H1 (cell line): ENCODE measurements at regions not wholly inside any gene's neighbourhood (a gene's known extent, or its start where the extent isn't known, plus 50 kb on each side); places are given as distances from the start of the nearest gene placed in this dataset.

Experiments
- CTCF ChIA-PET: fragments of 300-600 bp; sonication (Branson Sonifier 250); formaldehyde crosslinking; loops from one replicate; lab custom pipeline; 2021; ENCODE audit not compliant: partially characterized antibody; lab: Charles Lee
- POLR2A ChIA-PET: fragments of 300-600 bp; sonication (Branson Sonifier 250); formaldehyde crosslinking; loops from one replicate; lab custom pipeline; 2021; ENCODE audit warnings: inconsistent platforms; ENCODE audit not compliant: partially characterized antibody; lab: Charles Lee
- DNase-seq, 2 experiments: peaks; one replicate each; pipeline versions ENCODE4 v3.0.0 to v3.0.0-alpha.2; 2010 to 2022; ENCODE audit warnings: low spot score in 2 of 2, low read depth in 1 of 2, mixed read lengths in 1 of 2
- FAIRE-seq: peaks from 2 replicates; lab custom pipeline; 2011; peaks lifted over from hg19 to GRCh38; lab: Jason Lieb, UNC
- H2AFZ ChIP-seq: 2 replicates; pipeline ENCODE4 v1.8.1; 2012; ENCODE audit warnings: low read length, inconsistent platforms
- H2AK5ac ChIP-seq: 2 replicates; pipeline ENCODE4 v1.6.1; 2013; ENCODE audit warnings: low read depth, low read length
- H2BK120ac ChIP-seq: replicated peaks from 2 replicates; pipeline ENCODE3; 2013; ENCODE audit warnings: low read depth, low read length, inconsistent platforms
- H2BK12ac ChIP-seq: 2 replicates; pipeline ENCODE4 v1.6.1; 2013; ENCODE audit warnings: low read depth, low read length
- H2BK15ac ChIP-seq: 2 replicates; pipeline ENCODE4 v1.6.1; 2013; ENCODE audit warnings: low read length
- H2BK20ac ChIP-seq: 2 replicates; pipeline ENCODE4 v1.6.1; 2013; ENCODE audit warnings: low read length
- H2BK5ac ChIP-seq: 2 replicates; pipeline ENCODE4 v1.6.1; 2013; ENCODE audit warnings: low read depth, low read length
- H3K14ac ChIP-seq: 2 replicates; pipeline ENCODE4 v1.6.1; 2013; ENCODE audit warnings: inconsistent platforms; ENCODE audit not compliant: insufficient read length
- H3K18ac ChIP-seq: 2 replicates; pipeline ENCODE4 v1.6.1; 2013; ENCODE audit warnings: low read length; ENCODE audit errors: extremely low read depth
- H3K23ac ChIP-seq: 2 replicates; pipeline ENCODE4 v1.6.1; 2013; ENCODE audit warnings: inconsistent platforms; ENCODE audit not compliant: insufficient read length
- H3K23me2 ChIP-seq: 2 replicates; pipeline ENCODE4 v1.6.1; 2013; ENCODE audit warnings: low read depth, low read length
- H3K27ac ChIP-seq: 2 replicates; pipeline ENCODE4 v1.6.1; 2011; ENCODE audit warnings: low read depth, low read length, inconsistent platforms
- H3K27me3 ChIP-seq, 4 experiments: replicated peaks in 1 of 4; 1 replicate in 1 of 4; 2 replicates in 3 of 4; pipeline versions ENCODE4 v1.6.1 to v1.8.1; 2011 to 2013; ENCODE audit warnings: low read length in 3 of 4, mild to moderate bottlenecking in 3 of 4, inconsistent platforms in 2 of 4, mixed read lengths in 2 of 4, moderate library complexity in 1 of 4; ENCODE audit not compliant: control insufficient read depth in 3 of 4, insufficient read depth in 3 of 4; ENCODE audit errors: extremely low read depth in 1 of 4
- H3K36me3 ChIP-seq, 4 experiments: 2 replicates each; pipeline versions ENCODE4 v1.6.1 to v1.8.1; 2011 to 2013; ENCODE audit warnings: mild to moderate bottlenecking in 4 of 4, low read length in 3 of 4, moderate library complexity in 2 of 4, control low read depth in 1 of 4, inconsistent platforms in 1 of 4; ENCODE audit not compliant: insufficient read depth in 4 of 4, control insufficient read depth in 2 of 4
- H3K4ac ChIP-seq: replicated peaks from 2 replicates; pipeline ENCODE3; 2013; ENCODE audit warnings: low read length, low read depth, mixed read lengths, inconsistent platforms; ENCODE audit not compliant: insufficient read length
- H3K4me1 ChIP-seq, 4 experiments: replicated peaks in 1 of 4; 1 replicate in 1 of 4; 2 replicates in 3 of 4; pipeline versions ENCODE4 v1.6.1 to v1.8.1; 2011 to 2013; ENCODE audit warnings: low read length in 3 of 4, inconsistent platforms in 2 of 4, mixed read lengths in 1 of 4; ENCODE audit not compliant: insufficient read depth in 4 of 4, control insufficient read depth in 3 of 4
- H3K4me2 ChIP-seq, 2 experiments: 2 replicates each; pipeline versions ENCODE4 v1.6.1 to v1.8.1; 2011 to 2013; ENCODE audit warnings: low read depth in 2 of 2, low read length in 2 of 2, control low read depth in 1 of 2, inconsistent platforms in 1 of 2, mild to moderate bottlenecking in 1 of 2; ENCODE audit not compliant: insufficient read depth in 1 of 2
- H3K4me3 ChIP-seq, 4 experiments: fragments of 200-600, 300-600 bp in 1 of 4; sonication (generic), shearing (Covaris generic), sonication (Bioruptor Twin) in 1 of 4; 2 replicates each; pipeline versions ENCODE4 v1.5.1 to v1.8.1; 2011 to 2016; ENCODE audit warnings: low read length in 4 of 4, low read depth in 3 of 4, control low read depth in 2 of 4, inconsistent platforms in 2 of 4, mild to moderate bottlenecking in 2 of 4, mixed read lengths in 1 of 4, moderate library complexity in 1 of 4; ENCODE audit not compliant: insufficient read depth in 2 of 4; ENCODE audit errors: extremely low read depth in 1 of 4
- H3K56ac ChIP-seq: replicated peaks from 2 replicates; pipeline ENCODE3; 2013; ENCODE audit warnings: low read depth, mild to moderate bottlenecking, mixed read lengths, low read length, inconsistent platforms; ENCODE audit not compliant: insufficient read length
- H3K79me1 ChIP-seq: 2 replicates; pipeline ENCODE4 v1.6.1; 2013; ENCODE audit warnings: low read depth, low read length, control low read depth
- H3K79me2 ChIP-seq, 2 experiments: 2 replicates each; pipeline versions ENCODE4 v1.6.1 to v1.8.1; 2012 to 2013; ENCODE audit warnings: low read length in 2 of 2, mild to moderate bottlenecking in 2 of 2, inconsistent platforms in 1 of 2; ENCODE audit not compliant: insufficient read depth in 2 of 2, control insufficient read depth in 1 of 2
- H3K9ac ChIP-seq, 4 experiments: replicated peaks in 1 of 4; 1 replicate in 1 of 4; 2 replicates in 3 of 4; pipeline versions ENCODE4 v1.6.1 to v1.8.1; 2011 to 2013; ENCODE audit warnings: low read depth in 3 of 4, low read length in 3 of 4, control low read depth in 2 of 4, mild to moderate bottlenecking in 2 of 4, moderate library complexity in 2 of 4, inconsistent platforms in 1 of 4; ENCODE audit errors: extremely low read depth in 1 of 4
- H3K9me3 ChIP-seq, 2 experiments: 2 replicates each; pipeline versions ENCODE4 v1.6.1 to v1.8.1; 2012 to 2013; ENCODE audit warnings: mild to moderate bottlenecking in 2 of 2, moderate library complexity in 2 of 2, control low read depth in 1 of 2, inconsistent platforms in 1 of 2, low read depth in 1 of 2, low read length in 1 of 2, mixed read lengths in 1 of 2; ENCODE audit not compliant: insufficient read depth in 2 of 2
- H4K20me1 ChIP-seq, 2 experiments: replicated peaks in 1 of 2; 2 replicates each; pipeline versions ENCODE3 to v1.8.1; 2011 to 2013; ENCODE audit warnings: inconsistent platforms in 2 of 2, low read length in 2 of 2, mild to moderate bottlenecking in 1 of 2; ENCODE audit not compliant: insufficient read depth in 2 of 2, control insufficient read depth in 1 of 2
- H4K5ac ChIP-seq: 2 replicates; pipeline ENCODE4 v1.6.1; 2013; ENCODE audit warnings: low read length, low read depth, mixed read lengths, inconsistent platforms; ENCODE audit not compliant: insufficient read length
- H4K8ac ChIP-seq: 2 replicates; pipeline ENCODE4 v1.8.0; 2013; ENCODE audit warnings: mild to moderate bottlenecking, moderate library complexity, low read length, inconsistent platforms; ENCODE audit not compliant: insufficient read depth; ENCODE audit errors: extremely low read depth
- H4K91ac ChIP-seq: replicated peaks from 2 replicates; pipeline ENCODE3; 2013; ENCODE audit warnings: low read length, mixed read lengths, inconsistent platforms; ENCODE audit not compliant: insufficient read length
- GABPA ChIP-seq: IDR thresholded peaks from 2 replicates; pipeline ENCODE4 v1.6.1; 2011; ENCODE audit warnings: mild to moderate bottlenecking, low read length, moderate library complexity, borderline replicate concordance; ENCODE audit not compliant: insufficient read depth
- NANOG ChIP-seq: IDR thresholded peaks from 2 replicates; pipeline ENCODE4 v1.6.1; 2011; ENCODE audit warnings: low read length, low read depth, mild to moderate bottlenecking, inconsistent platforms; ENCODE audit not compliant: insufficient read depth, poor library complexity, severe bottlenecking
- SP2 ChIP-seq: IDR thresholded peaks from 2 replicates; pipeline ENCODE4 v1.6.1; 2012; ENCODE audit warnings: mild to moderate bottlenecking, low read length, inconsistent platforms
- WGBS, 2 experiments: shearing (Covaris generic) in 1 of 2; methylation state at CpG; one replicate each; pipeline versions ENCODE4 v1.1.6 to v1.1.7; 2013 to 2015; ENCODE audit warnings: low lambda C conversion rate in 2 of 2, mixed read lengths in 2 of 2, inconsistent platforms in 1 of 2, low coverage in 1 of 2, missing lambda C conversion rate in 1 of 2; ENCODE audit not compliant: insufficient replicate concordance in 2 of 2, insufficient coverage in 1 of 2, insufficient read length in 1 of 2; ENCODE audit errors: extremely low coverage in 1 of 2, missing lambda C conversion rate in 1 of 2; 5-methylcytosine and 5-hydroxymethylcytosine counted together
- TF ChIP-seq, protein P1 (sequence below): IDR thresholded peaks from 2 replicates; pipeline ENCODE4 v1.6.1; 2012; ENCODE audit warnings: low read length, inconsistent platforms

DNA sequence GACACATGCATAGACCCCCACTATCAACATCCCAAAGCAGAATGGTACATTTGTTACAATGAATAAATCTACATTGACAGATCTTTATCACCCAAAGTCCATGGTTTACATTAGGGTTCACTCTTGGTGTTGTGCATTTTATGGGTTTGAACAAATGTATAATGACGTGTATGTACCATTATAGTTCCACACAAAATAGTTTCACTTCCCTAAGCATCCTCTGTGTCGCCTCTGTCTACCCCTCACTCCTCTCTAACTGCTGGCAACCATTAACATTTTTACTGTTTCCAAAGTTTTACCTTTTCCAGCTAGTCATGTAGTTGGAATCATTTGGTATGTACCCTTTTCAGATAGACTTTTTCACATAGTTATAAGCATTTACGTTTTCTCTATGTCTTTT, 69.5 kb upstream of the LMO3 start:
- H3K4me2 ChIP-seq = no peak overlapping the region
- no peaks in the 10 kb centered on the region for H3K9me3 ChIP-seq
- no peak overlapping the region for H2BK20ac ChIP-seq
- H3K27me3 ChIP-seq = no peaks in the 10 kb centered on the region
- no peak overlapping the region for H3K18ac ChIP-seq
- DNase-seq = no peak
- H4K8ac ChIP-seq = no peak overlapping the region
- TF ChIP-seq GABPA (no peak), NANOG (no peak), SP2 (no peak)
- TF ChIP-seq, protein P1, sequence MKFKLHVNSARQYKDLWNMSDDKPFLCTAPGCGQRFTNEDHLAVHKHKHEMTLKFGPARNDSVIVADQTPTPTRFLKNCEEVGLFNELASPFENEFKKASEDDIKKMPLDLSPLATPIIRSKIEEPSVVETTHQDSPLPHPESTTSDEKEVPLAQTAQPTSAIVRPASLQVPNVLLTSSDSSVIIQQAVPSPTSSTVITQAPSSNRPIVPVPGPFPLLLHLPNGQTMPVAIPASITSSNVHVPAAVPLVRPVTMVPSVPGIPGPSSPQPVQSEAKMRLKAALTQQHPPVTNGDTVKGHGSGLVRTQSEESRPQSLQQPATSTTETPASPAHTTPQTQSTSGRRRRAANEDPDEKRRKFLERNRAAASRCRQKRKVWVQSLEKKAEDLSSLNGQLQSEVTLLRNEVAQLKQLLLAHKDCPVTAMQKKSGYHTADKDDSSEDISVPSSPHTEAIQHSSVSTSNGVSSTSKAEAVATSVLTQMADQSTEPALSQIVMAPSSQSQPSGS = no peak
- POLR2A ChIA-PET = no interaction called here
- 63% methylated on average over 3 of the region's 3 CpGs; no CpG with 5 or more reads in 1 of the 2 experiments for WGBS, 2 experiments
- H3K36me3 ChIP-seq = no peaks in the 10 kb centered on the region
- H2AFZ ChIP-seq = no peak overlapping the region
- CTCF ChIA-PET = interaction anchor here (1.1 to 1.7 kb wide), 2 partner anchors 9 to 170 kb away, joined by 4 to 7 read pairs; no protein-coding TSS in a partner anchor
- no peak overlapping the region for H3K56ac ChIP-seq
- H3K79me1 ChIP-seq = no peaks in the 10 kb centered on the region
- no peaks in the 10 kb centered on the region for H3K23me2 ChIP-seq
- no peak overlapping the region for H2BK15ac ChIP-seq
- no peak overlapping the region for H2BK5ac ChIP-seq
- H3K4me1 ChIP-seq = no peaks in the 10 kb centered on the region
- H3K23ac ChIP-seq = no peak overlapping the region
- H2AK5ac ChIP-seq = no peak overlapping the region
- no peak for FAIRE-seq
- H3K27ac ChIP-seq = no peak overlapping the region
- no peak overlapping the region for H3K14ac ChIP-seq
- no peak overlapping the region for H3K4me3 ChIP-seq
- no peak overlapping the region for H4K91ac ChIP-seq
- H2BK120ac ChIP-seq = no peak overlapping the region
- no peak overlapping the region for H2BK12ac ChIP-seq
- H4K20me1 ChIP-seq = no peaks in the 10 kb centered on the region
- no peak overlapping the region for H4K5ac ChIP-seq
- H3K4ac ChIP-seq = no peak overlapping the region
- H3K79me2 ChIP-seq = no peaks in the 10 kb centered on the region
- H3K9ac ChIP-seq = no peak overlapping the region
